ENCODE measurements at regions not wholly inside any gene's neighbourhood (a gene's known extent, or its start where the extent isn't known, plus 50 kb on each side); places are given as distances from the start of the nearest gene placed in this dataset.

DNA sequence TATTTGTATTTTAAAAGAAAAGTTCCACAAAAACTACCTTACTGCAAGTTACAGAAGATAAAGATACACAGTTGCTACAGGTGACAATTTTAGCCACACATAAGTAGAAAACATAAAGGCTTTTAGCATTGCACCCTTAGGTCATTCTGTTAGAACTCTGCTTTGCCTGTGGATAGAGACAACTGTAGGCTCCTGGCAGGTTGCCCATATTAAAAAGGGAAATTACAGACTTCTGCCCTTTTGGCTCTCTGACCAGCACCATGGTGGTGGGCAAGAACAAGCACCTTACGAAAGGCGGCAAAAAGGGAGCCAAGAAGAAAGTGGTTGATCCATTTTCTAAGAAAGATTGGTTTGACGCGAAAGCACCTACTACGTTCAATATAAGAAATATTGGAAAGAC is 223.3 kb downstream of the MC4R start:
- TF ChIP-seq POLR2A (IDR thresholded peaks at IDR 0.05), result no peak
- TF ChIP-seq, protein P1, sequence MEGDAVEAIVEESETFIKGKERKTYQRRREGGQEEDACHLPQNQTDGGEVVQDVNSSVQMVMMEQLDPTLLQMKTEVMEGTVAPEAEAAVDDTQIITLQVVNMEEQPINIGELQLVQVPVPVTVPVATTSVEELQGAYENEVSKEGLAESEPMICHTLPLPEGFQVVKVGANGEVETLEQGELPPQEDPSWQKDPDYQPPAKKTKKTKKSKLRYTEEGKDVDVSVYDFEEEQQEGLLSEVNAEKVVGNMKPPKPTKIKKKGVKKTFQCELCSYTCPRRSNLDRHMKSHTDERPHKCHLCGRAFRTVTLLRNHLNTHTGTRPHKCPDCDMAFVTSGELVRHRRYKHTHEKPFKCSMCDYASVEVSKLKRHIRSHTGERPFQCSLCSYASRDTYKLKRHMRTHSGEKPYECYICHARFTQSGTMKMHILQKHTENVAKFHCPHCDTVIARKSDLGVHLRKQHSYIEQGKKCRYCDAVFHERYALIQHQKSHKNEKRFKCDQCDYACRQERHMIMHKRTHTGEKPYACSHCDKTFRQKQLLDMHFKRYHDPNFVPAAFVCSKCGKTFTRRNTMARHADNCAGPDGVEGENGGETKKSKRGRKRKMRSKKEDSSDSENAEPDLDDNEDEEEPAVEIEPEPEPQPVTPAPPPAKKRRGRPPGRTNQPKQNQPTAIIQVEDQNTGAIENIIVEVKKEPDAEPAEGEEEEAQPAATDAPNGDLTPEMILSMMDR (IDR thresholded peaks at IDR 0.05), result no peak
- TF ChIP-seq POLR2AphosphoS5 (IDR thresholded peaks at IDR 0.05), result no peak
- no peak for TF ChIP-seq EP300 (IDR thresholded peaks at IDR 0.05; ENCODE audit: low read depth)
